ENCODE measurements at regions not wholly inside any gene's neighbourhood (a gene's known extent, or its start where the extent isn't known, plus 50 kb on each side); places are given as distances from the start of the nearest gene placed in this dataset.

DNA sequence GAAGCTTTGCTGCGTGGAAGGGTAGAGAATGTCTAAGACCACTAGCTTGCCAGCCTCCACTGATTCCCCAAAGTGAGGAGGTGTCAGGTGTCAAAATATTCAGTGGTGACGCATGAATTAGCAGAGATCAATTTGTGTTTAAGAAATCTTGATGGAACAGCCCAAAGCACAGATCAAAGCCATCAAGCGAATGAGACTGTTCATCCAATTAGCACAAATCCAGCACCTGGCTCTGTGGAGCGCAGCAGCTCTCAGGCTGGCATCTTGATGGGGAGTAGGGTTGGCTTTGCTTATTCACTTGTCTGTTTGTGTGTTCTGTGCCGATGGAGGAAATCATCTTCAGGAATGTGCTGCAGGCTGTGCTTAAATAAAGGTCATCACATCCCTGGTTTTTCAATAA is 456.8 kb upstream of the CCL2 start:
- ATAC-seq: no peak
- TF ChIP-seq TOX (CRISPR knock-in tag; IDR thresholded peaks at IDR 0.05; ENCODE audit: borderline replicate concordance) (no peak), ZC3H10 (CRISPR knock-in tag; IDR thresholded peaks at IDR 0.05) (no peak), BACH2 (CRISPR knock-in tag; IDR thresholded peaks at IDR 0.05; ENCODE audit: borderline replicate concordance) (no peak), RARB (CRISPR knock-in tag; IDR thresholded peaks at IDR 0.05) (no peak), ZNF565 (CRISPR knock-in tag; conservative IDR thresholded peaks at IDR 0.05; ENCODE audit: low read depth) (no peak), POU6F1 (CRISPR knock-in tag; IDR thresholded peaks at IDR 0.05; ENCODE audit: borderline replicate concordance, low read depth) (no peak), ZNF8 (CRISPR knock-in tag; IDR thresholded peaks at IDR 0.05) (no peak), ISL1 (CRISPR knock-in tag; IDR thresholded peaks at IDR 0.05) (no peak), CSRNP3 (CRISPR knock-in tag; IDR thresholded peaks at IDR 0.05) (no peak), ZFP3 (CRISPR knock-in tag; IDR thresholded peaks at IDR 0.05) (no peak), CSDC2 (CRISPR knock-in tag; IDR thresholded peaks at IDR 0.05) (no peak), PATZ1 (CRISPR knock-in tag; IDR thresholded peaks at IDR 0.05; ENCODE audit: borderline replicate concordance) (no peak), TCF4 (CRISPR knock-in tag; IDR thresholded peaks at IDR 0.05; ENCODE audit: borderline replicate concordance) (no peak)
- TF ChIP-seq, protein P1, sequence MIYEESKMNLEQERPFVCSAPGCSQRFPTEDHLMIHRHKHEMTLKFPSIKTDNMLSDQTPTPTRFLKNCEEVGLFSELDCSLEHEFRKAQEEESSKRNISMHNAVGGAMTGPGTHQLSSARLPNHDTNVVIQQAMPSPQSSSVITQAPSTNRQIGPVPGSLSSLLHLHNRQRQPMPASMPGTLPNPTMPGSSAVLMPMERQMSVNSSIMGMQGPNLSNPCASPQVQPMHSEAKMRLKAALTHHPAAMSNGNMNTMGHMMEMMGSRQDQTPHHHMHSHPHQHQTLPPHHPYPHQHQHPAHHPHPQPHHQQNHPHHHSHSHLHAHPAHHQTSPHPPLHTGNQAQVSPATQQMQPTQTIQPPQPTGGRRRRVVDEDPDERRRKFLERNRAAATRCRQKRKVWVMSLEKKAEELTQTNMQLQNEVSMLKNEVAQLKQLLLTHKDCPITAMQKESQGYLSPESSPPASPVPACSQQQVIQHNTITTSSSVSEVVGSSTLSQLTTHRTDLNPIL (CRISPR knock-in tag; IDR thresholded peaks at IDR 0.05; ENCODE audit: low read depth): no peak
- TF ChIP-seq, protein P2, sequence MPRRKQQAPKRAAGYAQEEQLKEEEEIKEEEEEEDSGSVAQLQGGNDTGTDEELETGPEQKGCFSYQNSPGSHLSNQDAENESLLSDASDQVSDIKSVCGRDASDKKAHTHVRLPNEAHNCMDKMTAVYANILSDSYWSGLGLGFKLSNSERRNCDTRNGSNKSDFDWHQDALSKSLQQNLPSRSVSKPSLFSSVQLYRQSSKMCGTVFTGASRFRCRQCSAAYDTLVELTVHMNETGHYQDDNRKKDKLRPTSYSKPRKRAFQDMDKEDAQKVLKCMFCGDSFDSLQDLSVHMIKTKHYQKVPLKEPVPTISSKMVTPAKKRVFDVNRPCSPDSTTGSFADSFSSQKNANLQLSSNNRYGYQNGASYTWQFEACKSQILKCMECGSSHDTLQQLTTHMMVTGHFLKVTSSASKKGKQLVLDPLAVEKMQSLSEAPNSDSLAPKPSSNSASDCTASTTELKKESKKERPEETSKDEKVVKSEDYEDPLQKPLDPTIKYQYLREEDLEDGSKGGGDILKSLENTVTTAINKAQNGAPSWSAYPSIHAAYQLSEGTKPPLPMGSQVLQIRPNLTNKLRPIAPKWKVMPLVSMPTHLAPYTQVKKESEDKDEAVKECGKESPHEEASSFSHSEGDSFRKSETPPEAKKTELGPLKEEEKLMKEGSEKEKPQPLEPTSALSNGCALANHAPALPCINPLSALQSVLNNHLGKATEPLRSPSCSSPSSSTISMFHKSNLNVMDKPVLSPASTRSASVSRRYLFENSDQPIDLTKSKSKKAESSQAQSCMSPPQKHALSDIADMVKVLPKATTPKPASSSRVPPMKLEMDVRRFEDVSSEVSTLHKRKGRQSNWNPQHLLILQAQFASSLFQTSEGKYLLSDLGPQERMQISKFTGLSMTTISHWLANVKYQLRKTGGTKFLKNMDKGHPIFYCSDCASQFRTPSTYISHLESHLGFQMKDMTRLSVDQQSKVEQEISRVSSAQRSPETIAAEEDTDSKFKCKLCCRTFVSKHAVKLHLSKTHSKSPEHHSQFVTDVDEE (CRISPR knock-in tag; IDR thresholded peaks at IDR 0.05): no peak

DNA sequence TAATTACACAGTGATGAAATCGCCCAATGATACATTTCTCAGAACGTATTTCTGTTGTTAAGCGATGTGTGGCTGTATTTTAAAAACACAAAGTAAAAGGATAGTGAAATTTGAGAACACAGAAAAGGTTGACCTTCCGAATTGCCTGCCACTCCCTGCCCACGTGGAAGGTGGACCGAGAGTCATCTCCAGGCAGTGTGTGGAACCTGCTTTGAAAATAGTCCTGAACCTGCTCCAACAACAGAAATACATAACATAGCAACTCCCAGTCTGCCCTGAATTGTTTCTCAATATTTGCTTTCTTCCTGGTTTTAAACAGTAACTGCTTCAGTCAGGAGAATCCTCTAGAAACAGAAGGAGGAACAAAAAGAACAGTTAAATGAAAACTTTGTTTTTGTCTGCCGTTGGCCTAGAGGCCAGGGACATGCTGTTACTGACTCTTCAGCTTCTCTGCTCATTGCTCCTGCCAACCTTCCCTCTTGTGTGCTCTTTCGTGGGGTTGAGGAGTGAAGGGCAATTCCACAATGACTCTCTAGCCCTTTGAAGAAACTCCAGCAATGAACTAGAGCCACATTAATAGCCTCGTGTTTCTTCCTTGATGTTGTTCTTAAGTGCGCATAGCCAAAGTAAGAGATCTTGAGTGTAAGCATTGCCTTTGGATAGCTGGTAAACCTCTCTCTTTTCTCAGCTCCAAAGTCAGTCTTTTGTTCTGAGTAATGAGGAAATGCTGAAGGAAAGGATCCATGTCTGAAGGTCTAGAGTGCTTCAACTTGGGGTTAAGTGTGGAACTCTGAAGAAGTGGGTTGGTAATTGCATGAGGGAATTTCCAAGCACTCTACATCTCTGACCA is 452.5 kb upstream of the CCL2 start:
- ATAC-seq: no peak
- TF ChIP-seq POU6F1 (CRISPR knock-in tag; IDR thresholded peaks at IDR 0.05; ENCODE audit: borderline replicate concordance, low read depth): no peak
- no peak for TF ChIP-seq GLIS3 (CRISPR knock-in tag; IDR thresholded peaks at IDR 0.05)
- TF ChIP-seq ESRRG (CRISPR knock-in tag; IDR thresholded peaks at IDR 0.05): no peak
- no peak for TF ChIP-seq ARNTL (CRISPR knock-in tag; IDR thresholded peaks at IDR 0.05; ENCODE audit: borderline replicate concordance, low read depth)
- TF ChIP-seq ZC3H10 (CRISPR knock-in tag; IDR thresholded peaks at IDR 0.05): no peak
- TF ChIP-seq ZNF8 (CRISPR knock-in tag; IDR thresholded peaks at IDR 0.05): no peak
- TF ChIP-seq SNAI2 (CRISPR knock-in tag; IDR thresholded peaks at IDR 0.05): no peak
- TF ChIP-seq CSDC2 (CRISPR knock-in tag; IDR thresholded peaks at IDR 0.05): no peak
- TF ChIP-seq ZFP30 (CRISPR knock-in tag; IDR thresholded peaks at IDR 0.05): no peak
- TF ChIP-seq RARB (CRISPR knock-in tag; IDR thresholded peaks at IDR 0.05): no peak
- TF ChIP-seq ZNF565 (CRISPR knock-in tag; conservative IDR thresholded peaks at IDR 0.05; ENCODE audit: low read depth): no peak
- TF ChIP-seq ZFP3 (CRISPR knock-in tag; IDR thresholded peaks at IDR 0.05): no peak
- TF ChIP-seq OSR1 (CRISPR knock-in tag; IDR thresholded peaks at IDR 0.05): no peak
- TF ChIP-seq TCF4 (CRISPR knock-in tag; IDR thresholded peaks at IDR 0.05; ENCODE audit: borderline replicate concordance): no peak
